ENCODE measurements at regions not wholly inside any gene's neighbourhood (a gene's known extent, or its start where the extent isn't known, plus 50 kb on each side); places are given as distances from the start of the nearest gene placed in this dataset.

DNA sequence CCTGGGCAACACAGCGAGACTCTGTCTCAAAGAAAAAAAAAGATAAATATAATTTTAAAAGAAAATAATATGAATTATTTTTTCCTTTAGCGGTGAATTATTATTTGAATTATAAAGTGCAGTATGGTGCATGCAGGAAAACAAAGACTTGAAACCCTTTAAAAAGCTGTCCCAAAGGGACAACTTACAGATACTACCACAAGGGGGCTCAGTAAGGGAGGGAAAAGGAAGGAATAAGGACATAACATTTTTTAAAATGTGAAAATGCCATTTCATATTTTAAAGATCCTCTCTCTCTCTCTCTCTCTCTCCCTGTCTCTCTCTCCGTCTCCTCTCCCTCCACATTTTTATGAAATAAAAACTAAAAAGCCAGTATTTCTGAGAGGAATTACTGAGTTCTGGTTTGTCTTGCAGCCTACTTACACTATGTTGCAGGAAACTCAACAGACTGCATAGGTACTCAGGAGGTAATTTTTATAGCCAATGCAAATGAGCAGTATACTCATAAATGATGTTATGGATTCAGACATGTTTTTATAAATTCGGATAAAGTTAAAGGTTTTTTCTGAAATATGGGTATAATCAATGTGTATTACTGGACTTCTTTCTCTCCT lies 455.0 kb upstream of the GJE1 start:
- TF ChIP-seq MAFK (IDR thresholded peaks at IDR 0.05; ENCODE audit: low read length), result no peak
- TF ChIP-seq WHSC1 (IDR thresholded peaks at IDR 0.05; ENCODE audit: low read length), result no peak
- no peak for TF ChIP-seq ZBTB7A (IDR thresholded peaks at IDR 0.05; ENCODE audit: borderline replicate concordance, control insufficient read depth, low read depth, low read length)
- TF ChIP-seq SP1 (CRISPR knock-in tag; IDR thresholded peaks at IDR 0.05), result no peak
- TF ChIP-seq ZKSCAN1 (IDR thresholded peaks at IDR 0.05; ENCODE audit: low read depth, low read length), result no peak
- no peak for TF ChIP-seq MYBL2 (IDR thresholded peaks at IDR 0.05; ENCODE audit: low read depth)
- TF ChIP-seq MYBL2 (CRISPR knock-in tag; IDR thresholded peaks at IDR 0.05; ENCODE audit: borderline replicate concordance), result no peak
- TF ChIP-seq FOXK2 (conservative IDR thresholded peaks at IDR 0.05 in 1 of 2, IDR thresholded peaks at IDR 0.05 in 1 of 2; ENCODE audit: low read depth in 2 of 2), result no peak
- TF ChIP-seq JUN (IDR thresholded peaks at IDR 0.05; ENCODE audit: borderline replicate concordance, low read depth, low read length), result no peak
- TF ChIP-seq JUN (CRISPR knock-in tag; IDR thresholded peaks at IDR 0.05; ENCODE audit: borderline replicate concordance), result no peak
- no peak for TF ChIP-seq ZNF146 (CRISPR knock-in tag; IDR thresholded peaks at IDR 0.05; ENCODE audit: unreplicated experiment)

Measured in K562 (cell line).